Esophagus squamous epithelium (tissue), 4 donors: ENCODE measurements at regions not wholly inside any gene's neighbourhood (a gene's known extent, or its start where the extent isn't known, plus 50 kb on each side); places are given as distances from the start of the nearest gene placed in this dataset.

Source experiments
- POLR2A ChIP-seq, 4 donors: fragments of 450-650 bp; IDR thresholded peaks; one replicate each; pipeline ENCODE4 v1.6.1; 2017; ENCODE audit warnings: antibody characterized with exemption in 4 of 4, mild to moderate bottlenecking in 4 of 4, moderate library complexity in 3 of 4
- TF ChIP-seq, protein P1 (sequence below), 6 experiments: fragments of 450-650 bp in 4 of 6; fragments of 200-600 bp in 2 of 6; sonication (generic) in 2 of 6; IDR thresholded peaks; one replicate each; pipeline ENCODE4 v1.5.1; 2016 to 2019; ENCODE audit warnings: antibody characterized with exemption in 6 of 6, mild to moderate bottlenecking in 4 of 6, moderate library complexity in 4 of 6

DNA sequence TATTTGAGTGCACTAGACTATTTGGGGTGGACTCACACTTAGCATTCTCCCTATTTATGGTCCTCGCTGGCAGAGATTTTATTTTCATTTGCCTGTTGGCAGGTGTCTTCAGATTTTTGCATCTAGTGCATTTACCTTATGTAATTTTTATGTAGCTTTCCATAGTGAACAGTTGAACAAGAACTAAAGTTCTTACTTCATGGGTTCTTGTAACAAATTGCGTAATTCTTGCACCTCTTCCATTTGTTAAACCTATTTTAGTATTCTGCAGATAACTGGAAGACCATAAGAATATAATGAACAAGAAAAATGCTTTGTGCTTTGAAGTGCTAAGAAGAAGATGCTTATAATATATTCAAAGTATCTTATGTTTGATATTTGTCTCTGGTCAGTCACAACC, 252.8 kb upstream of the MMS22L start:
- TF ChIP-seq, protein P1, sequence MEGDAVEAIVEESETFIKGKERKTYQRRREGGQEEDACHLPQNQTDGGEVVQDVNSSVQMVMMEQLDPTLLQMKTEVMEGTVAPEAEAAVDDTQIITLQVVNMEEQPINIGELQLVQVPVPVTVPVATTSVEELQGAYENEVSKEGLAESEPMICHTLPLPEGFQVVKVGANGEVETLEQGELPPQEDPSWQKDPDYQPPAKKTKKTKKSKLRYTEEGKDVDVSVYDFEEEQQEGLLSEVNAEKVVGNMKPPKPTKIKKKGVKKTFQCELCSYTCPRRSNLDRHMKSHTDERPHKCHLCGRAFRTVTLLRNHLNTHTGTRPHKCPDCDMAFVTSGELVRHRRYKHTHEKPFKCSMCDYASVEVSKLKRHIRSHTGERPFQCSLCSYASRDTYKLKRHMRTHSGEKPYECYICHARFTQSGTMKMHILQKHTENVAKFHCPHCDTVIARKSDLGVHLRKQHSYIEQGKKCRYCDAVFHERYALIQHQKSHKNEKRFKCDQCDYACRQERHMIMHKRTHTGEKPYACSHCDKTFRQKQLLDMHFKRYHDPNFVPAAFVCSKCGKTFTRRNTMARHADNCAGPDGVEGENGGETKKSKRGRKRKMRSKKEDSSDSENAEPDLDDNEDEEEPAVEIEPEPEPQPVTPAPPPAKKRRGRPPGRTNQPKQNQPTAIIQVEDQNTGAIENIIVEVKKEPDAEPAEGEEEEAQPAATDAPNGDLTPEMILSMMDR (IDR thresholded peaks at IDR 0.05) = no peak
- TF ChIP-seq POLR2A (IDR thresholded peaks at IDR 0.05) = no peak
